MM.1S (cell line): ENCODE measurements at regions not wholly inside any gene's neighbourhood (a gene's known extent, or its start where the extent isn't known, plus 50 kb on each side); places are given as distances from the start of the nearest gene placed in this dataset.

ENCODE experiments used
- DNase-seq: peaks from one replicate; pipeline ENCODE4 v3.0.0-alpha.2; 2015
- H2AFZ ChIP-seq: fragments of 300-600 bp; sonication (generic); 2 replicates; pipeline ENCODE4 v1.6.0; 2016; ENCODE audit warnings: antibody characterized with exemption, low read length
- H3F3A ChIP-seq: fragments of 300-600 bp; sonication (generic); 2 replicates; pipeline ENCODE4 v1.6.1; 2016; ENCODE audit warnings: mild to moderate bottlenecking, antibody characterized with exemption, low read length, moderate library complexity, mixed read lengths; ENCODE audit not compliant: insufficient read depth
- H3K27ac ChIP-seq: fragments of 300-600 bp; sonication (generic); 2 replicates; pipeline ENCODE4 v1.5.1; 2016; ENCODE audit warnings: mild to moderate bottlenecking, low read length
- H3K27me3 ChIP-seq: fragments of 300-600 bp; sonication (generic); replicated peaks from 2 replicates; pipeline ENCODE4 v1.6.0; 2016; ENCODE audit warnings: low read length; ENCODE audit not compliant: insufficient read depth
- H3K36me3 ChIP-seq: fragments of 300-600 bp; sonication (generic); replicated peaks from 2 replicates; pipeline ENCODE4 v1.6.1; 2016; ENCODE audit warnings: mild to moderate bottlenecking, low read length, mixed read lengths; ENCODE audit not compliant: insufficient read depth
- H3K4me1 ChIP-seq: fragments of 300-600 bp; sonication (generic); 2 replicates; pipeline ENCODE4 v1.6.1; 2016; ENCODE audit warnings: low read length, mixed read lengths
- H3K4me2 ChIP-seq: fragments of 300-600 bp; sonication (generic); 2 replicates; pipeline ENCODE4 v1.6.0; 2016; ENCODE audit warnings: low read depth, low read length
- H3K4me3 ChIP-seq: fragments of 300-600 bp; sonication (generic); 2 replicates; pipeline ENCODE4 v1.5.1; 2016; ENCODE audit warnings: low read length, mixed read lengths
- H3K79me2 ChIP-seq: fragments of 300-600 bp; sonication (generic); 2 replicates; pipeline ENCODE4 v1.6.1; 2016; ENCODE audit warnings: mixed run types, low read length, mixed read lengths
- H3K9ac ChIP-seq: fragments of 300-600 bp; sonication (generic); 2 replicates; pipeline ENCODE4 v1.6.1; 2016; ENCODE audit warnings: low read length, mixed read lengths
- H3K9me2 ChIP-seq: fragments of 300-600 bp; sonication (generic); replicated peaks from 2 replicates; pipeline ENCODE4 v1.6.1; 2016; ENCODE audit warnings: mild to moderate bottlenecking, low read length, mixed read lengths; ENCODE audit not compliant: insufficient read depth
- H3K9me3 ChIP-seq: fragments of 300-600 bp; sonication (generic); replicated peaks from 2 replicates; pipeline ENCODE4 v1.6.1; 2016; ENCODE audit warnings: mild to moderate bottlenecking, low read length, mixed read lengths; ENCODE audit not compliant: insufficient read depth
- H4K20me1 ChIP-seq: fragments of 300-600 bp; sonication (generic); 2 replicates; pipeline ENCODE4 v1.6.1; 2016; ENCODE audit warnings: mild to moderate bottlenecking, low read length, moderate library complexity, mixed read lengths; ENCODE audit not compliant: insufficient read depth
- EZH2 ChIP-seq: fragments of 300-600 bp; sonication (generic); optimal IDR thresholded peaks from 2 replicates; pipeline ENCODE3; 2017; ENCODE audit warnings: low read depth, mild to moderate bottlenecking, antibody characterized with exemption, low read length, mixed read lengths
- EZH2phosphoT487 ChIP-seq: fragments of 300-600 bp; sonication (generic); IDR thresholded peaks from 2 replicates; pipeline ENCODE4 v1.6.1; 2018; ENCODE audit warnings: antibody characterized with exemption, low read length
- TF ChIP-seq, protein P1 (sequence below): fragments of 300-600 bp; sonication (generic); IDR thresholded peaks from 2 replicates; pipeline ENCODE4 v1.5.1; 2016; ENCODE audit warnings: antibody characterized with exemption, low read length, mixed read lengths

DNA sequence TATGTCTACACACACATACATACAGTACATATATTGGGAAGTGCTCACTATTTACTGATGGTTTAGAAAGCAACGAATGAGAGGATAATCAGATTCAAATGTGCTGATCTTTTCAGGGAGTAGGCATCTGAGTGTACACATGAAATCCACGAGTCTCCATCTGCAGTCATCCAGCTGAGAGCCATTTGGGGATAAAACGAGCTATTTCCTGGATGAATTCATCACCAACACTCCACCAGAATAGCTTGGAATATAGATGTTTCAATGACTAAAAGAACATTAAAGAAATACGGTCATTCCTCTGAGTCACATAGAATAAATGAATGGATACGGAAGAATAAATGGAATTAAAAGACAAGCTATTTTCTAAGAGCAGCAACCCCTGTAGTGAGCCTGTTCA lies 721.6 kb upstream of the ARGLU1 start:
- TF ChIP-seq EZH2phosphoT487 (no peak), EZH2 (no peak)
- TF ChIP-seq, protein P1, sequence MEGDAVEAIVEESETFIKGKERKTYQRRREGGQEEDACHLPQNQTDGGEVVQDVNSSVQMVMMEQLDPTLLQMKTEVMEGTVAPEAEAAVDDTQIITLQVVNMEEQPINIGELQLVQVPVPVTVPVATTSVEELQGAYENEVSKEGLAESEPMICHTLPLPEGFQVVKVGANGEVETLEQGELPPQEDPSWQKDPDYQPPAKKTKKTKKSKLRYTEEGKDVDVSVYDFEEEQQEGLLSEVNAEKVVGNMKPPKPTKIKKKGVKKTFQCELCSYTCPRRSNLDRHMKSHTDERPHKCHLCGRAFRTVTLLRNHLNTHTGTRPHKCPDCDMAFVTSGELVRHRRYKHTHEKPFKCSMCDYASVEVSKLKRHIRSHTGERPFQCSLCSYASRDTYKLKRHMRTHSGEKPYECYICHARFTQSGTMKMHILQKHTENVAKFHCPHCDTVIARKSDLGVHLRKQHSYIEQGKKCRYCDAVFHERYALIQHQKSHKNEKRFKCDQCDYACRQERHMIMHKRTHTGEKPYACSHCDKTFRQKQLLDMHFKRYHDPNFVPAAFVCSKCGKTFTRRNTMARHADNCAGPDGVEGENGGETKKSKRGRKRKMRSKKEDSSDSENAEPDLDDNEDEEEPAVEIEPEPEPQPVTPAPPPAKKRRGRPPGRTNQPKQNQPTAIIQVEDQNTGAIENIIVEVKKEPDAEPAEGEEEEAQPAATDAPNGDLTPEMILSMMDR = no peak
- DNase-seq = no peak
- H3K9me3 ChIP-seq = no peaks in the 10 kb centered on the region
- H4K20me1 ChIP-seq = no peaks in the 10 kb centered on the region
- no peaks in the 10 kb centered on the region for H3K36me3 ChIP-seq
- no peaks in the 10 kb centered on the region for H3K9me2 ChIP-seq
- no peak overlapping the region for H3K4me2 ChIP-seq
- H3K27ac ChIP-seq = no peak overlapping the region
- H3K4me3 ChIP-seq = no peak overlapping the region
- H3K9ac ChIP-seq = no peak overlapping the region
- no peaks in the 10 kb centered on the region for H3F3A ChIP-seq
- no peaks in the 10 kb centered on the region for H3K27me3 ChIP-seq
- H3K4me1 ChIP-seq = no peaks in the 10 kb centered on the region
- no peaks in the 10 kb centered on the region for H3K79me2 ChIP-seq
- no peak overlapping the region for H2AFZ ChIP-seq

- no peak for DNase-seq
- H4K20me1 ChIP-seq = no peaks in the 10 kb centered on the region
- H3K27ac ChIP-seq = no peak overlapping the region
- H3F3A ChIP-seq = no peaks in the 10 kb centered on the region
- TF ChIP-seq EZH2phosphoT487 = no peak
- TF ChIP-seq, protein P1 = no peak
- TF ChIP-seq EZH2 = no peak
- no peak overlapping the region for H2AFZ ChIP-seq
- no peak overlapping the region for H3K4me3 ChIP-seq
- H3K9me2 ChIP-seq = no peaks in the 10 kb centered on the region
- no peaks in the 10 kb centered on the region for H3K79me2 ChIP-seq
- H3K4me1 ChIP-seq = no peaks in the 10 kb centered on the region
- H3K9me3 ChIP-seq = no peaks in the 10 kb centered on the region
- no peak overlapping the region for H3K4me2 ChIP-seq
- no peaks in the 10 kb centered on the region for H3K36me3 ChIP-seq
- H3K27me3 ChIP-seq = no peaks in the 10 kb centered on the region
- no peak overlapping the region for H3K9ac ChIP-seq
Observed at GRCh38 chr13:107284173-107284572, 716.2 kb upstream of the ARGLU1 start.

- no peaks in the 10 kb centered on the region for H3K4me1 ChIP-seq
- H3K79me2 ChIP-seq = no peaks in the 10 kb centered on the region
- H4K20me1 ChIP-seq = no peaks in the 10 kb centered on the region
- DNase-seq = no peak
- no peaks in the 10 kb centered on the region for H3K36me3 ChIP-seq
- H3F3A ChIP-seq = no peaks in the 10 kb centered on the region
- no peaks in the 10 kb centered on the region for H3K9me3 ChIP-seq
- H3K27ac ChIP-seq = no peak overlapping the region
- H3K9ac ChIP-seq = no peak overlapping the region
- TF ChIP-seq EZH2 (no peak), EZH2phosphoT487 (no peak)
- TF ChIP-seq, protein P1 = no peak
- H3K9me2 ChIP-seq = no peaks in the 10 kb centered on the region
- no peaks in the 10 kb centered on the region for H3K27me3 ChIP-seq
- H3K4me2 ChIP-seq = no peak overlapping the region
- no peak overlapping the region for H2AFZ ChIP-seq
- H3K4me3 ChIP-seq = no peak overlapping the region
Observed at GRCh38 chr13:107277911-107278310, 710.0 kb upstream of the ARGLU1 start.

- H4K20me1 ChIP-seq = no peaks in the 10 kb centered on the region
- no peak for DNase-seq
- no peaks in the 10 kb centered on the region for H3K4me1 ChIP-seq
- no peaks in the 10 kb centered on the region for H3K27me3 ChIP-seq
- no peaks in the 10 kb centered on the region for H3K9me2 ChIP-seq
- H3K36me3 ChIP-seq = no peaks in the 10 kb centered on the region
- H3K27ac ChIP-seq = no peak overlapping the region
- H3K4me2 ChIP-seq = no peak overlapping the region
- no peaks in the 10 kb centered on the region for H3K9me3 ChIP-seq
- no peak overlapping the region for H2AFZ ChIP-seq
- TF ChIP-seq, protein P1 = no peak
- TF ChIP-seq EZH2 (no peak), EZH2phosphoT487 (no peak)
- no peak overlapping the region for H3K9ac ChIP-seq
- H3K4me3 ChIP-seq = no peak overlapping the region
- H3F3A ChIP-seq = no peaks in the 10 kb centered on the region
- H3K79me2 ChIP-seq = no peaks in the 10 kb centered on the region
Observed at GRCh38 chr13:107276936-107277335, 709.0 kb upstream of the ARGLU1 start.
